Stimulated activated CD4-positive, alpha-beta T cell treated with anti-CD3 and anti-CD28 coated beads, Interleukin-4, amount 100 ng/mL, for 1 hour (primary cell): ENCODE measurements at regions not wholly inside any gene's neighbourhood (a gene's known extent, or its start where the extent isn't known, plus 50 kb on each side); places are given as distances from the start of the nearest gene placed in this dataset.

Experiments
- DNase-seq: peaks from one replicate; pipeline ENCODE4 v3.0.0-alpha.2; 2020

DNA sequence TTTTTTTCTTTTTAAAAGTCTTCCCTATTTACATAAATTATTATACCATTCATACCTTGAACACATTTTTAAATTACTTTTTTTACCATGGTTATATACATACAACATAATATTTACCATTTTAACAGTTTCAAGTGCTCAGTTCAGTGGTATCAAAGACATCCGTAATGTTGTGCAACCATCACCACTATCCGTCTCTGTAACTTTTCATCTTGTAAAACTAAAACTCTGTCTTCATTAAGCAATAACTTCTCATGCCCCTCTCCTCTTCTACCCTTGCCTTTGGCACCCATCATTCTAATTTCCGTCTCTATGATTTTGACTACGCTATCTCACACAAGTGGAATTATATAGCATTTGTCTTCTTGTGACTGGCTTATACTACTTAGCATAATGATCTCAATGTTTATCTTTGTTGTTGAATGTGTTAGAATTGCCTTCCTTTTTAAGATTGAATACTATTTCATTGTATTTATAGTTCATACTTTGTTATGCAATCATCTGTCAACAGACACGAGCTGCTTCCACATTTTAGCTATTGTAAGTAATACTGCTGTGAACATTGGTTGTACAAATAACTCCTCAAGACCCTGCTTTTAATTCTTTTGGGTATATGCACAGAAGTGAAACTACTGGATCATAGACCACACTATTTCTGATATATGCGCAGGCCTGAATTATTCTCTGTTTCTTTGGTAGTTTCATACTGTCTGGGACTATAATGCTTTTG lies 689.5 kb upstream of the NCAM2 start:
- DNase-seq = no peak

DNA sequence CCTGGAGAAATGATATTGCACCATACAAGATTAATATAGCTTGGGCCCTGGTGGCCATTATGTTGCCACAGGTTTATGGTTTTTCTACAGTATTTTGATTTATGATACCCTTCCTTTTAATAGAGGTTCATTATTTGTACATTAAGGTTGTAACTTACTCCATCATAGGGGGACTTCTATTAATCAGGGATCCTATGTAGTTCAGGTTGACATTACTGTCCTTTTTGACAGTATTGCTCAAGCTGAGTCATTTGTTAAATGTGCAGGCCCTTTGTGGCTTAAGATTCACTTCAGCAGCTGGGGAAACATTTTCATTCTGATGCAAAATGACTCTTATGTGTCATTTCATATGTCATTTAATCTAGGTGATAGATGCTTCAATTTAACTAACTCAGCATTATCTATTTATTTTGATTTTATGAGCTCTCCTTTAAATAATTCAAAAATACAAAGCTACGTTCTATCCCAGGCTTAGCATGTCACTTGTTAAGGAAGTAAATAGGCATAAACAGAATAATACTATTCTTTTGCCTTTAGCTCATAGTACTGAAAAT lies 686.9 kb upstream of the NCAM2 start:
- DNase-seq = no peak

DNA sequence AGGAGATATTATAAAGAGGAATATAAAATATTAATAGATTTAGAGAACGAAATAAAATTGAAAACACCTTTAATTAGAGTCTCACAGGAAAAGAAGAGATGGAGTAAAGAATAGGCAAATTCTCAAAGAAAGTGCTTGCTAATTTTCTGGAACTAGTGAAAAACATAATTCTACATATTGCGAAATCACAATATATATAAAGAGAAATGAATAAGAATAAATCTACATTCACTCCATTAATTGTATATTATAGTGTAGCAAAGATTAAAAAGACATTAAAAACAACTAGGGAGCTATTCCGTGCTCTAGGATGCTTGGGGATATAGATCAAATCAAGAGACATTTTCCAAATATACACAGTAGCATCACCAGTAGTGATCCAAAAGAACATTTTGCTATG lies 685.2 kb upstream of the NCAM2 start:
- DNase-seq = no peak

DNA sequence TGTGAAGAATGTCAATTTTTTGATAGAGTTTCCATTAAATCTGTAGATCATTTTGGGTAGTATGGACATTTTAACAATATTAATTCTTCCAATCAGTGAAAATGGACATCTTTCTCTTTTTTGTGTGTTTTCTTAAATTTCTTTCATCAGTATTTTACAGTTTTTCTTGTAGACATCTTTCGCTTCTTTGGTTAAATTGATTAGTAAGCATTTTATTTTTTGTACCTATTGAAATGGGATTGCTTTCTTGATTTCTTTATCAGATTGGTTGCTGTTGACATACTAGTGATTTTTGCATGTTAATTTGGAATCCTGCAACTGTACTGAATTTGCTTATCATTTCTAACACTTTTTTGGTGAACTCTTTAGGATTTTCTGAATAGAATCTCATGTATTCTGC lies 683.2 kb upstream of the NCAM2 start:
- no peak for DNase-seq

DNA sequence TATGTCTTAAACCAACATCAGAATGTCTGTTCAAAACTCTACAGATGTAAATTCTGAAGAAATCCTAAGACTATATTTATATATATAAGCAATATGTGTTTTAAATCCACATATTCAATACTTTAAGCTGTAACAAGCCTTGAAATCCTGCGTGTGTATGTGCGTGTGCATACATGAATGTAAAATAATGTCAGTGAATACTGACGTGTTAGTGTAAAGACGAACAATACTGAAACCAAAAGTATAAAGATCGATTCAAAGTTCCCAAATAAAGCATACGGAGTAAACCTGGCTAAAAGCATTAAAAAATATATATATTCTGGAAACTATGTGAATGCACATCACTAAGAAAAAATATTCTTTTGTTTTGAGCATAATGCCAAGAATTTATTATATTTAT lies 668.6 kb upstream of the NCAM2 start:
- no peak for DNase-seq

DNA sequence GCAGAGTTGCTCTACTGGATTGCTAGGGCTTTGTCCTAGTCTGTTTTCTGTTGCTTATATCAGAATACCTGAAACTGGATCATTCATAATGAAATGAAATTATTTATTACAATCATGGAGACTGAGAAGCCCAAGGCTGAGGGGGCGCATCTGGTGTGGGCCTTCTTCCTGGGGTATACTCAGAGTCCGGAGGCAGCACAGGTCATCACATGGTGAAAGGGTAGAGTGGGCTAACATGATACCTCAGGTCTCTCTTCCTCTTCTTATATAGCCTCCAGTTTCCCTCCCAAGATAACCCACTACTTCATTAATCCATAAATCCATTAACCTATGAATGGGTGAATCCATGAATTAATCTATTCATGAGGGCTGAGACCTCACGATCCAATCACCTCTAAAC lies 667.6 kb upstream of the NCAM2 start:
- DNase-seq = no peak

DNA sequence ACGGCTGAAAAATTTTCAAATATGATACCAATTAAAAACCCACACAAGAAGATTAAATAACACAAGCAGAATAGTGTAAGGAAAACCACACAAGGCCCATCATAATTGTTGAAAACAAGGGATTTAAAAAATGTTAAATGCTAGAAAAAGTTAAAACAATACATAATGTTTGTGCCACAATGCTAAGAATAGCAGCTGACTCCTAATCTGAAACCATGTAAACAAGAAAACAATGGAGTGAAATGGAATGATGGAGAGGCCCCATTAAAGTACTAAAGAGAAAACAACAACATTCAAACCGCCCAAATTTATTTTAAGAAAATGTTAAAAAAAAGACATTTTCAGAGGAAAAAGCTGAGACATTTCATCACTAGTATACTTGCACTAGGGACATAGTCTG lies 663.6 kb upstream of the NCAM2 start:
- DNase-seq = no peak

DNA sequence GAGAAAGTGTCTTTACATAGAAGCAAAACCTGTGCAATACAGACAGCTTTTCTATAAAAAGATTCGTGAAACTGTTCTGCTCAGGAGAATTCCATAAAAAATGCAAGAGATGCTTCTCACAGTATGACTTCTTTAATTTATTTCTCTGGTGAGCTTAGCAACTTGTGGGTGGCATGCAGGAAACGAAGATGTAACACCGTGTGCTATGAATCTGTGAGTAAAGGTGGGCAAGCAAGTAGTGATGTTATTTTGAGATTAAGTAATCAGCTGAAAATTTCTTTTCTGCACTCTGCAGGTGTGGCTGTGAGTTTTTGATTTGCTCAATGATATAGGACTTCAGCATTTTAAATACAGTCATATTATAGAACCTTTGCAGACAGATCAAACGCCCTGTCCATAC lies 656.8 kb upstream of the NCAM2 start:
- DNase-seq = no peak

DNA sequence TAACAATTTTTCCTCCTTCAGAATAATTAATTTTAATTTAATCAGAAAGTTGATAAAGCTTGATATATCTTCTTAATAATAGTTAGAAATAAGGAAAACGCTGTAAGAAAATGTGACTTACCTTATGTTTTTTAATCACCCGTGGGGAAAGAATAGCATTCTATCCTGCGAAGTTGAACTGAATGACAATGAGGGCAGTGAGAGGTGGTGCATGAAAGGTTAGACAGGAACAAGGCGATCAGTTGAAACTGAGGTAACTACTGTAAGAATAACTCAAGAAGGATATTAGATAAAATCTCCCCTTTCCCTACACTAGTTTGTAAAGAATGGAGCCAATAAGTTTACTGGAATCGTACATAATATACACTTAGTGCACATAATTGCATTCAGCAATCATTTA lies 655.0 kb upstream of the NCAM2 start:
- DNase-seq = no peak

DNA sequence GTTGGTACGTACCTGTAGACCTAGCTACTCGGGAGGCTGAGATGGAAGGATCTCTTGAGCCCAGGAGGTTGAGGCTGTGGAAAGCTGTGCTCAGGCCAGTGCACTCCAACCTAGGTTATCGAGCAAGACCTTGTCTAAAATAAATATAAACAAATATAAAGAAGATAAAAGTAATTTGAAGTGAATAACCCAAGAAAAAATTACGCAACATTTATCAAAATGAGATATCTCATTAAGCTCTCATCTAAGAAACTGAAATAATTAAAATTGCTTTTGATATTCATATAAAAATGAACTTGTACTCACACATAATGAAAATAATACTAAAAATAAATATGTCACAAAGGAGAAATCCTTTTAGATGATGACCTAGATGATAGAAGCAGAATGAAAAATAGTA lies 647.1 kb upstream of the NCAM2 start:
- DNase-seq = no peak

DNA sequence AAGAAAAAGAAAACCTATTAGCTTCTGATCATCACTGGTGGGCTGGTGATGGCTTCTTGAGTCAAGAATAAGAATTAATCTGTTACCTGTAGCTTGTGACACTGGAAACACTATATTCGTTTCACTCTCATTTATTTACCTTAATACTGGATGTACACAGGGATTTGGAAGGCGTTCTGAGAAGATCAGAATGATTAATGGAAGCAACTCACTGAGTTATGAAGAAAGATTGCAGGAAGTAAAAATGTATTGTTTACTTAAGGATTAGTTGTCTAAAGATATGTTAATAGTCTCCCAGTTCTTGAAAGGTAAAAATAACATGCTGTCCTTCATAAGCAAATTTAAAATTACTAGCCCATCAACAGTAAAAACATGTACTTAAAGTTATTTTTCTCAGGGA lies 644.9 kb upstream of the NCAM2 start:
- DNase-seq = no peak

DNA sequence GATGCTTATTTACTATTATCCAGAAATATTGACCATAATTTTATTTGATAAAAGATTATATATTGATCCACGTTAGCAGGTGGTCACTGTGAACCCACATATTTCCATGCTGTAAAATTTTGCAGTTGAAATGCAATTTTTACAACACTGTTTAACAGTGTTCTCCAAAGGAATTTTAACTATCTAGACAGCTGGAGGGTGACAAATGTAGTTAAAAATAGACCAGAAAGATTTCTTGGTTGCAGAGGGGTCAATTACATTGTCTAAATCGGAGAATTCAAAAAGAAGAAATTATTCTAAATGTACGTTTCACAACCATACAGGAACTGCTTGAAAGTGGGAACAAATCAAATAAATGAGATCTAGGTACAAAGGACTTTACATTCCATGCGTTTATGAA lies 625.2 kb upstream of the NCAM2 start:
- DNase-seq = no peak

DNA sequence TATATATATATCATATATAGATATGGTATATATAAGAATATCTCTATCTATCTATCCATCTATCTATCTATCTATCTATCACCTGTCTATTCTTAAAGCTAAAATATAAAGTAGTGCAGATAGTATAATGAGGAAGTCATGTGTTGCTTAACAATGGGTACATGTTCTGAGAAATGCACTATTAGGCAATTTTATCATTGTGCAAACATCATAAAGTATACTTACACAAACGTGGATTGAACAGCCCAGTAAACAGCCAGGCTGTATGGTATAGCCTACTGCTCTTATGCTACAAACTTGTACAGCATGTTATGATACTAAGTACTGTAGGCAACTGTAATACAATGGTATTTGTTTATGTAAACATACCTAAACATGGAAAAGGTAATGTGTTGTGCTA lies 621.0 kb upstream of the NCAM2 start:
- DNase-seq = no peak

DNA sequence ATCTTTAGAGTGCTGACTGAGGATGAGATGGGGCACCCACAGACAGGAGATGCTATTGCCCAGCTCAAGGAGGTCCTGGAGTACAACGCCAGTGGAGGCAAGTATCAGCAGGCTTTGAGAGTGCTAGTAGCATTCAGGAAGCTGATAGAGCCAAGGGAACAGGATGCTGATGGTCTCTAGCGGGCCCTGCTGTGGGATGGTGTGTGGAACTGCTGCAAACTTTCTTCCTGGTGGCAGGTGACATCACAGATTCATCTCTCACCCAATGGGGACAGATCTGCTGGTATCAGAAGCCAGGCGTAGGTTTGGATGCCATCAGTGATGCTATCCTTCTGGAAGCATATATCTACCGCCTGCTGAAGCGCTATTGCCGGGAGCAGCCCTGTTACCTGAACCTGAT lies 609.8 kb upstream of the NCAM2 start:
- no peak for DNase-seq

DNA sequence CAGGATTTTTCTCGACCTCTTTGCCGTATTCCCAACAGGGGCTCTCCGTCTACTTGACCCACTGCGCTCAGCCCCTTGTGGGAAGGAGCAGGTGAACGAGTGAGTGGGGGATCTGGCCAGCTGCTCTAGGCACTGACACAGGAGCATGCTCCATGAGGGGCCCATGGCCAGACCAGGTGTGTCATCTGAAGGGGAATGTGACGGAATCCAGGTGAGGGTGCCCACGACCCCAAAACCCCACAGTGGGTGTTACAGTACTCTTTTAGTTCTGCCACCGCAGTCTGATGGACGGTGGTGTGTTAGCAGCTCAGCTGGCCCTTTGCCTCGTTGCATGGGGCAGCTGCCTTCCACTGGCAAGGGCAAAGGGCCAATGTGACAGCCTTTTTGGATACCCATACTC lies 601.4 kb upstream of the NCAM2 start:
- DNase-seq = no peak

DNA sequence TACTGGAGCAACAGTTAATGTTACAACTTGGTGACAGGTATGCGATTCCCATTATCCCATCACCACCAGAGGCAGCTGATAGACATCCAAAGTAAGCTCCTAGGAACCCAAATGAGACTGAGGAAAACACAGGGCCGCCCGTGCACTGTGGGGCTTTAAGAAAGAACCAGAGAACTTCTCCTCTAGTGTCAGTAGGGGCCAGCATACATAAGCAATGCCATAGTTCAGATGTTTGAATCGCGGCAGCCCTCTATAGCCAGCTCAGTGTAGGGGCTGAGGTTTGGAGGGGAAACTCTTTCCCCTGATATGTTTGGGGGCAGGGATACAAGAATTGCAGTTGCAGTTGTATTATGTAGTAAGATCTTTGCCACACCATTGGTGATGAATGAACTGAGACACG lies 593.3 kb upstream of the NCAM2 start:
- DNase-seq = no peak

DNA sequence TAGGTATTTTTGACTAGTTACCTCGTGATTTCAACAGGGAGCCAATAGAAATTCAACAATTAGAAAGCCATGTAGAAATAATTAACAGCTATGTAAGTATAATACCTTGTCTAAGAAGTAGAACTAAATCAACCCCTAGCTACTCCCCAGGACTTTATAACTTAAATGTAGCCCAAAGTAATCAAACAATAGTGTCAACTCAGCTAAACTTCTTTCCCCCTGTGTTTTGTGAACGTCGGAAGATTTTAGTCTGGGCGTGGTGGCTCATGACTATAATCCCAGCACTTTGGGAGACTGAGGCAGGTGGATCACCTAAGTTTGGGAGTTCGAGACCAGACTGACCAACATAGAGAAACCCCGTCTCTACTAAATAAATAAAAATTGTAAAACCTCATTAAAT lies 579.9 kb upstream of the NCAM2 start:
- DNase-seq = no peak

DNA sequence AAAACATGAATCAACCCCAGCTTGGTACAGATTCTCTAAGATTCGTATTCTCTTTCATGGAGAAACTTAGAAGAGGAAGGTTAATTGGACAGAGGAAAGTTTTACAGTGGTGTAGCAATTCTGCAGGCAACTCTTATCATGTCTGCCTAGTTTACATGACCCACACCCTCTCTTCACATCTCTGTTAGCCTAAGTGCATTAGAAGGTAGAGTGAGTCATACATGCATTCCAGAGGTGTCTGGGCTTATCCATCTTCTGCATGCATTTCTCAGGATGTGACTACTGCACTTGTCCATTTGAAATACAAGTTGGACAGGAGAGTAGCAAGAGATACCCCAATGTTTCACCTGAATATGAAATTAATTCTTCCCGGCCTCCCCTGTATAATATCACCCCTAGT lies 578.4 kb upstream of the NCAM2 start:
- DNase-seq = no peak

DNA sequence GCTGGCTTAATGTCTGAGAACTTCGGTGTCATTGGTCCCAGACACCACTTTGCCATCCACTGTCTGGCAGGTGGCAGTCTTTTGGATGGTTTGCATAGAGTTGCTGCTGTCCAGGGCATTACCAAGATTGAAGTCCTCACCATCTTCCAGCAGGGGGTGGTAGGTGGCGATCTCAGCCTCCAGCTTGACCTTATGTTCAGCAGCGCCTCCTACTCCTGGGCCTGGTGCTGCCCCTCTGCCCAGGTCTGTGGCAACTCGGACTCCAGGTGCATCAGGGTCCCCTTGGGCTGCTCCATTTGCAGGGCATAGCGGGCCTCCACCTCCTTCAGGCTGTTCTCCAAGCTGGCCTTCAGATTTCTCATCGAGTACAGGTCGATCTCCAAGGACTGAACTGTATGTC lies 573.3 kb upstream of the NCAM2 start:
- DNase-seq = no peak

DNA sequence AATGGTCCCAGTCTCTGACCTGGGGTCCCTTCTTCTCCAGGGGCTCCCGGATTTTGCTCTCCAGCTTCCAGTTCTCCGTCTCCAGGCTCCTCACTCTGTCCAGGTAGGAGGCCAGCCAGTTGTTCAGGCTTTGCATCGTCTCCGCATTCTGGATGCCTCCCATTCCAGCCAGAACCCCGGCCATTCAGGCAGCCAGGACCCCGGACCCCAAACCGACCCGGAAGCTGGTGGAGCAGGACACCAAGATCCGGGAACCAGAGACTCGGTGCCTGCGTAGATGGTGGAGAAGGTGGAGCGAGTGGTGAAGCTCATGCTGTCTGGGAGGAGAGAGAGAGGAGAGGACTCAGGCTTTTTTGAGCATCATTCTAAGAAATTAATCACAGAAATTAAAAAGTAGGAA lies 572.4 kb upstream of the NCAM2 start:
- no peak for DNase-seq

DNA sequence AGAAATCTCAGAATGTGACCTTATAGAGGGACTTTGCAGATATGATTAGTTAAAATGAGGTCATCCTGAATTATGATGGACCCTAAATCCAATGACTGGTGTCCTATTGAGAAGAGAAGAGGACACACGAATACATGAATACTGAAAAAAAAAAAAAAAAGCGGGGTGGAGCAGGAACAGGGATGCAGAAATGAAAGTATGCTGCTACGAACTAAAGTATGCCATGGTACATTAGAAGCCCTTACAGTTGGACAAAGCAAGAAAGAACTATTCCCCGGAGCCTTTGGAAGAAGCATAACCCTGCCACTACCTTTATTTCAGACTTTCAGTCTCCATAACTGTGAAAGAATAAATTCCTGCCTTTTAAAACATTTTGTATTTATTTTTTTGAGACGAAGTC lies 557.9 kb upstream of the NCAM2 start:
- no peak for DNase-seq

DNA sequence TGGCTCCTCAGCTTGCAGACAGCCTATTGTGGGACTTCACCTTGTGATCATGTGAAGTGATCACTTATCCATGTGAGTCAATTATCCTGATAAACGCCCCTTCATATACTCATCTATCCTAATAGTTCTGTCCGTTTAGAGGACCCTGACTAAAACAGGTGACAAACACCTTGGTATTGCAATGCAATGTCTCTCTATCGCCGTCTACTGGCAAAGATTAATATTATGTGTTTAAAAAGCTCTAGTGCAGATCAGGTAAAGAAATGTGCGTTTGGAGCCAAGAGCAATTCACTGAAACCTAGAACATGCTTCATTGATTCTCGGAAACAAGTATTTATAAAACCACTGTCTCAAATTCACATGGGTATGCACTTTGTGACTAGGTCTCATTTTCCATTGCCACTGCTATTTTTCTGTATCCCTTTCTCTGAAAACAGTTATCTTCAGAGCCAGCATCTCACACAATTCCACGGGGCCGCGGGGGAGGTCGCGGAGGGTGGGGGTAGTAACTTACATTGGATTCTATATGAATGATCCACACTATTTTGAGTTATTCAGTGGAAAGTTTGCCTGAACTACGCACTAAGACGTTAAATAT lies 554.6 kb upstream of the NCAM2 start:
- DNase-seq = no peak

DNA sequence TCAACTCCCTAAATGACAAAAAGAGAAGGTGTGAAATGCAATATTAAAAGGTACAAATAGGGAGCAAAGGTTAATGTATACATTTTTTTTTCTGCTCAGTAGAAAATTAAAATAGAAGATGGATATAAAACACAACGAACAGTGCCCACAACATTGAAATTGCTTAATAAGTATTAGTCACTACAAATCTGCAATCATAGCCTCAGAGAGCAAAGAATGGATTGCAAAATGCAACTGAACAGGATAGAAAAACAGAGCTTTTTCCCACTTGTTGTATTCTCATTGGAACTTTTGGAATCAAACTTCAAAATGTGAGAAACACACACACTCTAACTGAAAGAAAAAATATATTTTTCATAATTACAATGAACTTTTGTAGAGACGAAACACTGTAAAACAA lies 552.2 kb upstream of the NCAM2 start:
- no peak for DNase-seq

DNA sequence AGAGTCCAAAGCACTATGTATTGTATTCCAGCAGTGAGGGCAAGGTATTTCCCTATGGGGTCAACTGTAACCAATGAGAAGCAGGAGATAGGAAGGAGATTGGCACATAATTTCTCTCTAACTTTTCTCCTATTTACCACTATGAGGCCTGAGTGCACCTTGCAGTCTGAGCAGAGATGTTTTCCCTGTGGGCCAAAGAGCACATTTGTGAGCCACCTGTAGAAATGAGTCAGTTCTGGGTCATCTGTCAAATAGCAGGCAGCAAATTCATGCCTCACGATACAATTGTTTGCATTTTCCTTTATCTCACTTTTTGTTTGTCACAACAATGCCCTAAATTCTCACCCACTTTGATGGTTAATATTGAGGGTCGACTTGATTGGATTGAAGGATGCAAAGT lies 547.2 kb upstream of the NCAM2 start:
- no peak for DNase-seq

DNA sequence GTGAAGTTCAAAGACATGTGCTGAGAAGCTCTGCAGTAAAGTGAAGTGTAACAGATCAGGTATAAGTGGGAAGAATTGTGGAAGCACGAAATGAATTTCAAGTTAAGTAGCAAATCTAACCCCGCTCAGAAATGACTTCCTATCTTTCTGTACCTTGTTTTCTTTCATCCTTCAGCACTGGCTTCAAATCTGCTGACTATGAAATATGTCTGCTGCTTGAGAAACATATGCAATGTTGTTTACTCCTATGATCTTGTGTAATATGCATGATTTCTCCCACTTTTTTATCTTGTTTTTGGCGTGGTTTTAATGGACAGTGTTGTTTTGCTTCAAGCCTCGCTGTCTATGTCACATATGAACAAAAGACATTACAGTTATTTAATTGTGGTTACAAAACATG lies 545.3 kb upstream of the NCAM2 start:
- no peak for DNase-seq
